Astrocyte of the cerebellum (primary cell): ENCODE measurements at regions not wholly inside any gene's neighbourhood (a gene's known extent, or its start where the extent isn't known, plus 50 kb on each side); places are given as distances from the start of the nearest gene placed in this dataset.

Source experiments
- DNase-seq: peaks from one replicate; pipeline ENCODE4 v3.0.0-alpha.2; 2011; ENCODE audit warnings: low read depth
- H3K4me3 ChIP-seq: 2 replicates; pipeline ENCODE4 v1.5.1; 2011; ENCODE audit warnings: mild to moderate bottlenecking, low read depth, low read length, moderate library complexity
- CTCF ChIP-seq: IDR thresholded peaks from 2 replicates; pipeline ENCODE4 v1.5.1; 2012; ENCODE audit warnings: low read length, low read depth, moderate library complexity, mild to moderate bottlenecking; ENCODE audit errors: missing control alignments
- in situ Hi-C: cut with HindIII; loops from 2 replicates; pipeline ENCODE4 v1.10.0; 2017; ENCODE audit warnings: low sequenced_read_pairs

DNA sequence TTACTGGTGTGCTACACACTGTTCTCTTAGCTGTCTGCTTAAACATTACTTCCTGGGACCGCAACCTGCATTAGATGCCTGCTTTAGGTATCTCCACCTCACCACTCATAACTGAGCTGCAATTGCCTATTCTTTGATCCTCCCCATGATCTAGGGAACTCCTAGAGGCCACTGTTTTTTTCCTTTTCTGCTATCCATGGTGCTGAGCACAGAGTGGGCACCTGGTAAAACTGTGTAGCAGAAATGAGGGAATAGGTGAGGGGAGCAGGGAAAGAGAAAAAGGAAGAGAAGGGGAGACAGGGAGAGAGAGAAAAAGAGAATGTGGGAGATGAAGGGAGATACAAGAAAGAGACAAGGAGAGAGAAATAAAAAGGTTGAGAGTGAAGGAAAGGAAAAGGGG lies 434.9 kb downstream of the ADRA2A start:
- no peak overlapping the region for H3K4me3 ChIP-seq
- TF ChIP-seq CTCF: no peak
- no peak for DNase-seq
- in situ Hi-C loops: no loop called here

- no peak for TF ChIP-seq CTCF
- in situ Hi-C loops: loop anchor here (5.0 kb wide), 1 partner anchor 33 kb away; no protein-coding TSS in a partner anchor
- H3K4me3 ChIP-seq: no peak overlapping the region
These were observed 438.4 kb downstream of the ADRA2A start for GRCh38 chr10:111515264-111515663.

GRCh38 chr10:111515706-111516105 lies 438.9 kb downstream of the ADRA2A start:
- DNase-seq: no peak
- no peak for TF ChIP-seq CTCF
- no peak overlapping the region for H3K4me3 ChIP-seq
- in situ Hi-C loops: loop anchor here (5.0 kb wide), 1 partner anchor 33 kb away; no protein-coding TSS in a partner anchor

More at GRCh38 chr10:111515264-111515663, 438.4 kb downstream of the ADRA2A start:
- no peak for DNase-seq

- TF ChIP-seq CTCF: no peak
- H3K4me3 ChIP-seq: no peak overlapping the region
- in situ Hi-C loops: loop anchor here (5.0 kb wide), 1 partner anchor 34 kb away; no protein-coding TSS in a partner anchor
- DNase-seq: no peak
These were observed 439.3 kb downstream of the ADRA2A start for GRCh38 chr10:111516144-111516543.

GRCh38 chr10:111522141-111522540 lies 445.3 kb downstream of the ADRA2A start:
- TF ChIP-seq CTCF: no peak
- no peak for DNase-seq
- no peak overlapping the region for H3K4me3 ChIP-seq
- in situ Hi-C loops: no loop called here

DNA sequence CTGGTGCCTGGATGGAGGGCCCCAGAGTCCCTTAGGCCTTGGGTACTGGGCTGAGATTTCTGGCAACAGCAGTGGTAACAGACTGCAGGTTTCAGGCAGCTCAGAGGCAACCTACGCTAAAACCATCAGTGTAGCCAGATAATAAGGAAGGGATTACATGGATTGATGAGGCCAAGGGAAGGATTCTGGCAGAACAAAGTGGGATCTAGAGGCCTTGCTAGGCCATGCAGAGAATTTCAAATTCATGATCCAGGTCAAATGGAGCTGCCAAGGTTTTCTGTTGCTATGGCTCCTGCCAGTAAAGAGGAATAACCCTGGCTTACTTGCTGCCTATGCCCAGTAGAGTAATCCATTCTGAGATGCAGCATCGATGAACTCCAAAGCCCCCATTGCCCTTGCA lies 445.7 kb downstream of the ADRA2A start:
- no peak for DNase-seq
- TF ChIP-seq CTCF: no peak
- no peak overlapping the region for H3K4me3 ChIP-seq
- in situ Hi-C loops: no loop called here

DNA sequence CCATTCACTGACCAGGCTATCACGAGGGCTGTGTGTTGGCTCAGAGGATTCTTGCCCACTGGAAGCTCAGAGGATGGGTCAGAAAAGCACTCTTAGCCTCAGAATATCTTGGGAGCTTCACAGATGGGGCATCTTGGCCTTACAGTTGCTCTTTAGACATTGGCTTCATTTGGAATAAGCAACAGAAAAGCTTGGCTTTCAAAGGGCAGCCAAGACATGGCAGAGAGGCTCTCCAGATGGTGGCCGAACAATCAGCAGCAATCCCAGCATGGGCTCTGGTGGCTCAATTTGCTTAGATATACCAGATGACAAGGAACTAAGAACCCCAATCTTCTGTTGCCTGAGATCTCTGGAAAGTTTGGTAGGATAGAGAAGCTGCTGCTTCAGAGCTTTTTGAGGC lies 446.2 kb downstream of the ADRA2A start:
- TF ChIP-seq CTCF: no peak
- in situ Hi-C loops: no loop called here
- H3K4me3 ChIP-seq: no peak overlapping the region
- no peak for DNase-seq
